Neuronal stem cell (in vitro differentiated cells): ENCODE measurements at regions not wholly inside any gene's neighbourhood (a gene's known extent, or its start where the extent isn't known, plus 50 kb on each side); places are given as distances from the start of the nearest gene placed in this dataset.

Experiments
- DNase-seq: peaks from one replicate; pipeline ENCODE4 v3.0.0-alpha.2; 2013; ENCODE audit warnings: low spot score
- H2AFZ ChIP-seq: one replicate; pipeline ENCODE4 v1.6.1; 2013; ENCODE audit warnings: mild to moderate bottlenecking, low read length, inconsistent platforms
- H2AK5ac ChIP-seq: 2 replicates; pipeline ENCODE4 v1.6.1; 2013; ENCODE audit warnings: low read depth, mild to moderate bottlenecking, inconsistent platforms, low read length, moderate library complexity, mixed read lengths
- H2BK120ac ChIP-seq: 2 replicates; pipeline ENCODE4 v1.6.1; 2013; ENCODE audit warnings: low read depth, mild to moderate bottlenecking, inconsistent platforms, low read length, moderate library complexity, mixed read lengths
- H2BK12ac ChIP-seq: one replicate; pipeline ENCODE4 v1.6.1; 2013; ENCODE audit warnings: low read length, inconsistent platforms
- H2BK15ac ChIP-seq: 2 replicates; pipeline ENCODE4 v1.6.1; 2013; ENCODE audit warnings: mild to moderate bottlenecking, low read length, inconsistent platforms, mixed read lengths
- H2BK5ac ChIP-seq: one replicate; pipeline ENCODE4 v1.6.1; 2013; ENCODE audit warnings: inconsistent platforms, mild to moderate bottlenecking, low read length, moderate library complexity
- H3K14ac ChIP-seq: one replicate; pipeline ENCODE4 v1.6.1; 2013; ENCODE audit warnings: low read length, inconsistent platforms
- H3K18ac ChIP-seq: 2 replicates; pipeline ENCODE4 v1.6.1; 2013; ENCODE audit warnings: low read length, inconsistent platforms
- H3K23ac ChIP-seq: 2 replicates; pipeline ENCODE4 v1.6.1; 2013; ENCODE audit warnings: low read depth, mild to moderate bottlenecking, mixed read lengths, low read length, inconsistent platforms; ENCODE audit not compliant: poor library complexity
- H3K27ac ChIP-seq: replicated peaks from 3 replicates; pipeline ENCODE4 v1.5.1; 2013; ENCODE audit warnings: low read length, inconsistent platforms
- H3K27me3 ChIP-seq, 3 experiments: 2 replicates each; pipeline ENCODE4 v1.6.1; 2013; ENCODE audit warnings: low read length in 3 of 3, mild to moderate bottlenecking in 2 of 3, inconsistent platforms in 1 of 3, low read depth in 1 of 3, mixed read lengths in 1 of 3, moderate library complexity in 1 of 3; ENCODE audit not compliant: control insufficient read depth in 3 of 3, insufficient read depth in 3 of 3
- H3K36me3 ChIP-seq, 2 donors: replicated peaks in 1 of 2; 2 replicates each; pipeline ENCODE4 v1.6.1; 2013; ENCODE audit warnings: low read length in 2 of 2; ENCODE audit not compliant: control insufficient read depth in 2 of 2, insufficient read depth in 2 of 2
- H3K4ac ChIP-seq: 2 replicates; pipeline ENCODE4 v1.6.1; 2013; ENCODE audit warnings: inconsistent platforms, mild to moderate bottlenecking, low read length, moderate library complexity
- H3K4me1 ChIP-seq, 2 donors: 1 replicate in 1 of 2; 2 replicates in 1 of 2; pipeline ENCODE4 v1.6.1; 2013; ENCODE audit warnings: low read length in 2 of 2, low read depth in 1 of 2; ENCODE audit not compliant: control insufficient read depth in 2 of 2, insufficient read depth in 1 of 2
- H3K4me2 ChIP-seq: one replicate; pipeline ENCODE4 v1.6.1; 2013; ENCODE audit warnings: mild to moderate bottlenecking, low read length, inconsistent platforms; ENCODE audit not compliant: insufficient read depth, poor library complexity, severe bottlenecking
- H3K4me3 ChIP-seq, 2 donors: 2 replicates each; pipeline ENCODE4 v1.5.1; 2013; ENCODE audit warnings: low read length in 2 of 2, mild to moderate bottlenecking in 2 of 2, inconsistent platforms in 1 of 2, moderate library complexity in 1 of 2
- H3K79me1 ChIP-seq: one replicate; pipeline ENCODE4 v1.6.1; 2013; ENCODE audit warnings: low read depth, mild to moderate bottlenecking, inconsistent platforms, low read length, moderate library complexity
- H3K9ac ChIP-seq: one replicate; pipeline ENCODE4 v1.6.1; 2013; ENCODE audit warnings: mild to moderate bottlenecking, low read depth, low read length, inconsistent platforms; ENCODE audit not compliant: poor library complexity
- H3K9me3 ChIP-seq, 2 donors: replicated peaks in 1 of 2; 2 replicates each; pipeline versions ENCODE3 to v1.6.1; 2013; ENCODE audit warnings: low read length in 2 of 2, mild to moderate bottlenecking in 2 of 2, inconsistent platforms in 1 of 2, low read depth in 1 of 2, mixed read lengths in 1 of 2, moderate library complexity in 1 of 2; ENCODE audit not compliant: control insufficient read depth in 2 of 2, insufficient read depth in 1 of 2
- H4K8ac ChIP-seq: one replicate; pipeline ENCODE4 v1.6.1; 2013; ENCODE audit warnings: low read depth, mild to moderate bottlenecking, inconsistent platforms, low read length, moderate library complexity
- H4K91ac ChIP-seq: one replicate; pipeline ENCODE4 v1.6.1; 2013; ENCODE audit warnings: low read length, low read depth, mild to moderate bottlenecking, inconsistent platforms; ENCODE audit not compliant: poor library complexity
- WGBS, 2 donors: extraction: QIAGEN DNeasy Blood & Tissue Kit; methylation state at CpG; one replicate each; pipeline ENCODE4 v1.1.7; 2013; ENCODE audit warnings: missing lambda C conversion rate in 2 of 2, mixed read lengths in 1 of 2; ENCODE audit not compliant: insufficient read length in 2 of 2, insufficient replicate concordance in 1 of 2; ENCODE audit errors: extremely low coverage in 2 of 2; 5-methylcytosine and 5-hydroxymethylcytosine counted together

- no peak overlapping the region for H2BK12ac ChIP-seq
- H3K4ac ChIP-seq = no peak overlapping the region
- H3K4me1 ChIP-seq = no peaks in the 10 kb centered on the region
- H2BK15ac ChIP-seq = no peak overlapping the region
- no CpG with 5 or more reads among the region's 1 CpG for WGBS, 2 donors
- no peak overlapping the region for H2AK5ac ChIP-seq
- no peak overlapping the region for H3K23ac ChIP-seq
- H4K8ac ChIP-seq = no peak overlapping the region
- H3K9me3 ChIP-seq = no peaks in the 10 kb centered on the region
- H3K4me2 ChIP-seq = no peak overlapping the region
- H3K27ac ChIP-seq = no peak overlapping the region
- H3K79me1 ChIP-seq = no peaks in the 10 kb centered on the region
- H3K18ac ChIP-seq = no peak overlapping the region
- no peak overlapping the region for H3K4me3 ChIP-seq
- H2BK5ac ChIP-seq = no peak overlapping the region
- H3K36me3 ChIP-seq = no peaks in the 10 kb centered on the region
- DNase-seq = no peak
- no peak overlapping the region for H4K91ac ChIP-seq
- H3K9ac ChIP-seq = no peak overlapping the region
- H2AFZ ChIP-seq = no peak overlapping the region
- no peak overlapping the region for H2BK120ac ChIP-seq
- H3K14ac ChIP-seq = no peak overlapping the region
- H3K27me3 ChIP-seq = no peaks in the 10 kb centered on the region
These were observed 203.4 kb downstream of the SLC39A8 start for GRCh38 chr4:102141842-102142241.

- Histone ChIP-seq H3K4me2 (no peak overlapping the region), H2AK5ac (no peak overlapping the region), H3K27ac (no peak overlapping the region), H3K23ac (no peak overlapping the region), H3K9ac (no peak overlapping the region), H3K4me1 (peaks cover 0 to 4% of the 10 kb centered on the region in 2 donors), H2BK120ac (no peak overlapping the region), H3K79me1 (no peaks in the 10 kb centered on the region), H2AFZ (no peak overlapping the region), H3K4me3 (no peak overlapping the region), H3K9me3 (no peaks in the 10 kb centered on the region), H2BK15ac (no peak overlapping the region), H3K4ac (no peak overlapping the region), H2BK12ac (no peak overlapping the region), H2BK5ac (no peak overlapping the region), H3K18ac (no peak overlapping the region), H3K14ac (no peak overlapping the region), H3K36me3 (no peaks in the 10 kb centered on the region), H3K27me3 (no peaks in the 10 kb centered on the region), H4K8ac (no peak overlapping the region), H4K91ac (no peak overlapping the region)
- no CpG with 5 or more reads among the region's 1 CpG for WGBS, 2 donors
- no peak for DNase-seq
These were observed 205.3 kb downstream of the SLC39A8 start for GRCh38 chr4:102139932-102140331.

- Histone ChIP-seq H3K27me3 (no peaks in the 10 kb centered on the region), H2AFZ (no peak overlapping the region), H2BK120ac (no peak overlapping the region), H2AK5ac (no peak overlapping the region), H3K18ac (no peak overlapping the region), H3K79me1 (no peaks in the 10 kb centered on the region), H2BK12ac (no peak overlapping the region), H3K14ac (no peak overlapping the region), H4K91ac (no peak overlapping the region), H3K4ac (no peak overlapping the region), H3K4me1 (peaks cover 0 to 4% of the 10 kb centered on the region in 2 donors), H3K9ac (no peak overlapping the region), H3K27ac (no peak overlapping the region), H2BK15ac (no peak overlapping the region), H3K4me2 (no peak overlapping the region), H3K4me3 (no peak overlapping the region), H3K9me3 (no peaks in the 10 kb centered on the region), H2BK5ac (no peak overlapping the region), H3K36me3 (no peaks in the 10 kb centered on the region), H4K8ac (no peak overlapping the region), H3K23ac (no peak overlapping the region)
- no peak for DNase-seq
- no CpG with 5 or more reads among the region's 2 CpGs for WGBS, 2 donors
These were observed 206.1 kb downstream of the SLC39A8 start for GRCh38 chr4:102139132-102139573.

- Histone ChIP-seq H2BK12ac (no peak overlapping the region), H3K18ac (no peak overlapping the region), H3K9ac (no peak overlapping the region), H3K4me3 (no peak overlapping the region), H3K4ac (no peak overlapping the region), H2AFZ (no peak overlapping the region), H4K8ac (no peak overlapping the region), H3K23ac (no peak overlapping the region), H3K79me1 (no peaks in the 10 kb centered on the region), H2AK5ac (no peak overlapping the region), H2BK120ac (no peak overlapping the region), H3K27me3 (no peaks in the 10 kb centered on the region), H3K9me3 (no peaks in the 10 kb centered on the region), H2BK5ac (no peak overlapping the region), H3K36me3 (no peaks in the 10 kb centered on the region), H2BK15ac (no peak overlapping the region), H3K4me1 (peaks cover 0 to 4% of the 10 kb centered on the region in 2 donors), H4K91ac (no peak overlapping the region), H3K27ac (no peak overlapping the region), H3K4me2 (no peak overlapping the region), H3K14ac (no peak overlapping the region)
- no CpG with 5 or more reads among the region's 2 CpGs for WGBS, 2 donors
- DNase-seq = no peak
These were observed 208.1 kb downstream of the SLC39A8 start for GRCh38 chr4:102137217-102137616.
